ENCODE measurements at regions not wholly inside any gene's neighbourhood (a gene's known extent, or its start where the extent isn't known, plus 50 kb on each side); places are given as distances from the start of the nearest gene placed in this dataset.

DNA sequence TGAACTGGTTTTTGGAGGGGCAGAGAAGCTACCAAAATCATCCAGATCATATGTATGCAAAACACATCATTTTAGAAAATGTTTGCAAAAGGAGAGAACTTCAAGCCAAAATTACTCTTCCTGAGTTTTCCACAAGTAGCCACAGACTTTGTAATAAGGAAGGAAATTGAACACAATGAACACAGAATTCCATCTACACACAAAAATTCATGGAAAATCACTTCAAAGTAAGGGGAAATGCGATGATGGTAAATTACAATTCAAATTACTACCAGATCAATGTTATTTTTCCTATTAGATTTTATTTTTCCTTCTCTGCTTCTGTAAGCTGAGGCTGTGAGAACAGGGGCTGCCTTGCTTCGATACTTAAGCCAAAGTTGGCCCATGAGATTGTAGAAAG lies 172.1 kb upstream of the ARL4C start:
- no peaks in the 10 kb centered on the region for H3F3A ChIP-seq (ENCODE audit: low read depth)
- no peak overlapping the region for H3K4me2 ChIP-seq (ENCODE audit: low read depth, low read length, poor library complexity, severe bottlenecking)
- TF ChIP-seq, protein P1, sequence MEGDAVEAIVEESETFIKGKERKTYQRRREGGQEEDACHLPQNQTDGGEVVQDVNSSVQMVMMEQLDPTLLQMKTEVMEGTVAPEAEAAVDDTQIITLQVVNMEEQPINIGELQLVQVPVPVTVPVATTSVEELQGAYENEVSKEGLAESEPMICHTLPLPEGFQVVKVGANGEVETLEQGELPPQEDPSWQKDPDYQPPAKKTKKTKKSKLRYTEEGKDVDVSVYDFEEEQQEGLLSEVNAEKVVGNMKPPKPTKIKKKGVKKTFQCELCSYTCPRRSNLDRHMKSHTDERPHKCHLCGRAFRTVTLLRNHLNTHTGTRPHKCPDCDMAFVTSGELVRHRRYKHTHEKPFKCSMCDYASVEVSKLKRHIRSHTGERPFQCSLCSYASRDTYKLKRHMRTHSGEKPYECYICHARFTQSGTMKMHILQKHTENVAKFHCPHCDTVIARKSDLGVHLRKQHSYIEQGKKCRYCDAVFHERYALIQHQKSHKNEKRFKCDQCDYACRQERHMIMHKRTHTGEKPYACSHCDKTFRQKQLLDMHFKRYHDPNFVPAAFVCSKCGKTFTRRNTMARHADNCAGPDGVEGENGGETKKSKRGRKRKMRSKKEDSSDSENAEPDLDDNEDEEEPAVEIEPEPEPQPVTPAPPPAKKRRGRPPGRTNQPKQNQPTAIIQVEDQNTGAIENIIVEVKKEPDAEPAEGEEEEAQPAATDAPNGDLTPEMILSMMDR (conservative IDR thresholded peaks at IDR 0.05; ENCODE audit: low read length) = no peak
- TF ChIP-seq EZH2phosphoT487 (IDR thresholded peaks at IDR 0.05; ENCODE audit: borderline replicate concordance) = no peak
- no peak overlapping the region for H3K9ac ChIP-seq (ENCODE audit: low read depth, low read length, poor library complexity, severe bottlenecking)
- no peaks in the 10 kb centered on the region for H3K9me2 ChIP-seq (replicated peaks; ENCODE audit: low read depth, low read length)
- no peaks in the 10 kb centered on the region for H3K27me3 ChIP-seq (ENCODE audit: insufficient read depth, low read length, poor library complexity, severe bottlenecking)
- no peaks in the 10 kb centered on the region for H3K36me3 ChIP-seq (ENCODE audit: insufficient read depth, low read length)
- no peak overlapping the region for H2AFZ ChIP-seq (ENCODE audit: low read length)
- no peaks in the 10 kb centered on the region for H3K9me3 ChIP-seq (ENCODE audit: insufficient read depth, low read depth, low read length)
- no peak overlapping the region for H3K4me3 ChIP-seq (ENCODE audit: low read length, poor library complexity, severe bottlenecking)
- no peaks in the 10 kb centered on the region for H4K20me1 ChIP-seq (ENCODE audit: insufficient read depth, low read length, poor library complexity, severe bottlenecking)
- H3K79me2 ChIP-seq (ENCODE audit: insufficient read depth, low read length) = no peaks in the 10 kb centered on the region
- H3K4me1 ChIP-seq (ENCODE audit: insufficient read depth, low read length, poor library complexity, severe bottlenecking) = peaks cover 13% of the 10 kb centered on the region

DNA sequence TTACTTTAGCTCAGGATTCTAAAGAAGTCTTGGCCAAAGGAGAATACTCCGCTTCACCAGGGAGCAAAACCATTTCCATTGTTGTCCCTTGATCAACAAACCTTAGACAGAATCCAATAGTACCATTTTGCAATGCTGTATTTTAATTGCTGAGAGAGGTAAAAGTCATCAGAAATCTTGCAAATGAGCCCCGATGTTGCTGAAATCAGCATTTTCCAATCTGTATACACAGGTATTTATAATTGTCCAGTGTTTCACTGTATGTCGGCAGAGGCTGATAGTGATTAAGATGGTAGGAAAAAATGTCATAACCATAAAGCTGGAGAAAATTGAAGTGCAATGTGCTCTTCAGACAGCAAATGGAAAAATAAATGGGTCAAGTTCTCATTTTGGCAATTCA lies 170.0 kb upstream of the ARL4C start:
- H4K20me1 ChIP-seq (ENCODE audit: insufficient read depth, low read length, poor library complexity, severe bottlenecking) = no peaks in the 10 kb centered on the region
- peaks cover 11% of the 10 kb centered on the region for H3K4me1 ChIP-seq (ENCODE audit: insufficient read depth, low read length, poor library complexity, severe bottlenecking)
- H3K9me2 ChIP-seq (replicated peaks; ENCODE audit: low read depth, low read length) = no peaks in the 10 kb centered on the region
- H3K36me3 ChIP-seq (ENCODE audit: insufficient read depth, low read length) = no peaks in the 10 kb centered on the region
- no peak overlapping the region for H3K4me3 ChIP-seq (ENCODE audit: low read length, poor library complexity, severe bottlenecking)
- no peaks in the 10 kb centered on the region for H3K79me2 ChIP-seq (ENCODE audit: insufficient read depth, low read length)
- TF ChIP-seq EZH2phosphoT487 (IDR thresholded peaks at IDR 0.05; ENCODE audit: borderline replicate concordance) = no peak
- TF ChIP-seq, protein P1 (conservative IDR thresholded peaks at IDR 0.05; ENCODE audit: low read length) = no peak
- no peaks in the 10 kb centered on the region for H3K27me3 ChIP-seq (ENCODE audit: insufficient read depth, low read length, poor library complexity, severe bottlenecking)
- H3K9ac ChIP-seq (ENCODE audit: low read depth, low read length, poor library complexity, severe bottlenecking) = no peak overlapping the region
- no peaks in the 10 kb centered on the region for H3F3A ChIP-seq (ENCODE audit: low read depth)
- H3K4me2 ChIP-seq (ENCODE audit: low read depth, low read length, poor library complexity, severe bottlenecking) = no peak overlapping the region
- no peaks in the 10 kb centered on the region for H3K9me3 ChIP-seq (ENCODE audit: insufficient read depth, low read depth, low read length)
- H2AFZ ChIP-seq (ENCODE audit: low read length) = no peak overlapping the region

DNA sequence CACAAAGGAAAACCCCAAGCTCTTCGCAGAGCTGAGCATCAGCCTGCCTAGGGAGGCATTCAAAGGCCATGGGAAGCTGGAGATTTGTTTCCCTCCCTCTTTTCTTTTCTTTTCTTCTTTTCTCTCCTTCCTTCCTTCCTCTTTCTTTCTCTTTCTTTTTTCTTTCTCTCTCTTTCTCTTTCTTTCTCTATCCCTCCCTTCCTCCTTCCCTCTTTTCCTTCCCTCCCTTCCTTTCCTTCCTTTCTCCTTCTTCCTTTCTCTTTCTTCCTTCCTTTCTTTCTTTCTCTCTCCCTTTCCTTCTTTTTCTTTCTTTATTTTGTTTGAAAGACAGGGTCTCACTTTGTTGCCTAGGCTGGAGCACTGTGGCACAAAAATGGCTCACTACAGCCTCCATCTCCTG lies 168.4 kb upstream of the ARL4C start:
- H3K4me3 ChIP-seq (ENCODE audit: low read length, poor library complexity, severe bottlenecking) = no peak overlapping the region
- H3F3A ChIP-seq (ENCODE audit: low read depth) = no peaks in the 10 kb centered on the region
- H3K36me3 ChIP-seq (ENCODE audit: insufficient read depth, low read length) = no peaks in the 10 kb centered on the region
- no peaks in the 10 kb centered on the region for H3K27me3 ChIP-seq (ENCODE audit: insufficient read depth, low read length, poor library complexity, severe bottlenecking)
- no peak overlapping the region for H3K9ac ChIP-seq (ENCODE audit: low read depth, low read length, poor library complexity, severe bottlenecking)
- no peaks in the 10 kb centered on the region for H3K9me2 ChIP-seq (replicated peaks; ENCODE audit: low read depth, low read length)
- TF ChIP-seq, protein P1 (conservative IDR thresholded peaks at IDR 0.05; ENCODE audit: low read length) = no peak
- no peak for TF ChIP-seq EZH2phosphoT487 (IDR thresholded peaks at IDR 0.05; ENCODE audit: borderline replicate concordance)
- 0 out of 2 replicates have a peak, but pooled peaks cover 5% of the 10 kb centered on the region for H3K9me3 ChIP-seq (ENCODE audit: insufficient read depth, low read depth, low read length)
- no peaks in the 10 kb centered on the region for H3K79me2 ChIP-seq (ENCODE audit: insufficient read depth, low read length)
- H2AFZ ChIP-seq (ENCODE audit: low read length) = no peak overlapping the region
- no peaks in the 10 kb centered on the region for H3K4me1 ChIP-seq (ENCODE audit: insufficient read depth, low read length, poor library complexity, severe bottlenecking)
- H3K4me2 ChIP-seq (ENCODE audit: low read depth, low read length, poor library complexity, severe bottlenecking) = no peak overlapping the region
- H4K20me1 ChIP-seq (ENCODE audit: insufficient read depth, low read length, poor library complexity, severe bottlenecking) = no peaks in the 10 kb centered on the region

Measured in Loucy (cell line).